ENCODE measurements at regions not wholly inside any gene's neighbourhood (a gene's known extent, or its start where the extent isn't known, plus 50 kb on each side); places are given as distances from the start of the nearest gene placed in this dataset.

GRCh38 chr14:59036134-59036533, 152.3 kb upstream of the DAAM1 start:
- TF ChIP-seq FOXM1 (IDR thresholded peaks at IDR 0.05; ENCODE audit: low read depth) (no peak), GABPA (IDR thresholded peaks at IDR 0.05; ENCODE audit: low read depth) (no peak), MXI1 (IDR thresholded peaks at IDR 0.05; ENCODE audit: low read depth, low read length) (no peak), PBX3 (IDR thresholded peaks at IDR 0.05) (no peak), TEAD4 (IDR thresholded peaks at IDR 0.05; ENCODE audit: borderline replicate concordance, insufficient read depth) (no peak), CTCF (IDR thresholded peaks at IDR 0.05) (no peak), MAX (IDR thresholded peaks at IDR 0.05; ENCODE audit: low read depth) (no peak), GATA2 (CRISPR knock-in tag; IDR thresholded peaks at IDR 0.05) (no peak), USF1 (IDR thresholded peaks at IDR 0.05; ENCODE audit: borderline replicate concordance, low read depth) (no peak), IRF3 (IDR thresholded peaks at IDR 0.05; ENCODE audit: low read depth, low read length) (no peak), SMC3 (IDR thresholded peaks at IDR 0.05; ENCODE audit: low read depth, low read length) (no peak), TCF12 (IDR thresholded peaks at IDR 0.05) (no peak), NRF1 (IDR thresholded peaks at IDR 0.05; ENCODE audit: low read depth, low read length) (no peak), NFIC (IDR thresholded peaks at IDR 0.05; ENCODE audit: borderline replicate concordance) (no peak), TAF1 (IDR thresholded peaks at IDR 0.05; ENCODE audit: borderline replicate concordance, low read depth, low read length) (no peak), RCOR1 (IDR thresholded peaks at IDR 0.05; ENCODE audit: low read length) (no peak), FOXJ3 (CRISPR knock-in tag; IDR thresholded peaks at IDR 0.05) (no peak), POLR2AphosphoS5 (IDR thresholded peaks at IDR 0.05; ENCODE audit: low read depth, low read length) (no peak), SIN3A (IDR thresholded peaks at IDR 0.05; ENCODE audit: borderline replicate concordance, low read depth, low read length) (no peak), RFX5 (IDR thresholded peaks at IDR 0.05; ENCODE audit: low read length) (no peak)
- Histone ChIP-seq H2AFZ (ENCODE audit: low read depth) (no peak overlapping the region), H3K79me2 (ENCODE audit: insufficient read depth) (no peaks in the 10 kb centered on the region), H3K9ac (no peak overlapping the region), H3F3A (replicated peaks; ENCODE audit: insufficient read depth) (peaks cover 3% of the 10 kb centered on the region), H3K9me2 (no peaks in the 10 kb centered on the region), H3K4me3 (ENCODE audit: low read depth in 2 of 2, low read length in 1 of 2) (no peak overlapping the region), H3K27me3 (ENCODE audit: insufficient read depth) (no peaks in the 10 kb centered on the region), H3K9me3 (no peaks in the 10 kb centered on the region), H3K27ac (ENCODE audit: low read depth in 2 of 2, low read length in 1 of 2) (no peak overlapping the region), H4K20me1 (ENCODE audit: insufficient read depth) (no peaks in the 10 kb centered on the region), H3K36me3 (replicated peaks in 1 of 2; ENCODE audit: control insufficient read depth in 1 of 2, insufficient read depth in 2 of 2, low read length in 1 of 2) (no peaks in the 10 kb centered on the region), H3K4me1 (ENCODE audit: control insufficient read depth in 1 of 2, insufficient read depth in 2 of 2, low read depth in 1 of 2, low read length in 1 of 2) (no peaks in the 10 kb centered on the region; a peak in 1 of 4 replicates), H3K4me2 (no peak overlapping the region)
- 64% methylated on average over 2 of the region's 2 CpGs for whole genome bisulfite sequencing (ENCODE audit: low lambda C conversion rate)
- CTCF ChIA-PET = interaction anchor here (0.9 to 1.4 kb wide), 2 partner anchors 19 to 535 kb away, joined by 3 to 6 read pairs; no protein-coding TSS in a partner anchor
- POLR2A ChIA-PET = no interaction called here
- no peak for DNase-seq
